HG03280 (cell line): ENCODE measurements at regions not wholly inside any gene's neighbourhood (a gene's known extent, or its start where the extent isn't known, plus 50 kb on each side); places are given as distances from the start of the nearest gene placed in this dataset.

Experiments
- ATAC-seq: cut with Tn5 transposase; IDR thresholded peaks from one replicate; pipeline ENCODE4 v1.9.1; 2021; ENCODE audit warnings: mild to moderate bottlenecking, moderate library complexity; ENCODE audit not compliant: unreplicated experiment

GRCh38 chr7:32194537-32194936 lies 124.3 kb upstream of the PDE1C start:
- ATAC-seq = no peak

DNA sequence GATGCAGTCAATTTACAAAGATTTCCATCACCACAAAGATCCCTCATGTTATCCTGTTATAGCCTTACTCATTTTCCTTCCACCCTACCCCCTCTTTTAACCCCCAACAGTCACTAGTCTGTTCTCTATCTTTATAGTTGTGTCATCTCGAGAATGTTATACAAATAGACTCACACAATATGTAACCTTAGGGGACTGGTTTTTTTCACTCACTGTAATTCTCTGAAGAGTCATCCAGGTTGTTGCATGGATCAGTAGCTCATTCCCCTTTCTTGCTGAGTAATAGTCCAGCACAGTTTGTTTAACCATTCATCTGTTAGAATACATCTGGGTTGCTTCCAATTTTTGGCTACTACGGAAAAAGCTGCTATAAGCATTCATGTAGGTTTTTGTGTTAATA lies 121.1 kb upstream of the PDE1C start:
- ATAC-seq = no peak

GRCh38 chr7:32179567-32179966 lies 109.4 kb upstream of the PDE1C start:
- no peak for ATAC-seq

- no peak for ATAC-seq
Observed at GRCh38 chr7:32178677-32179366, 108.6 kb upstream of the PDE1C start.

DNA sequence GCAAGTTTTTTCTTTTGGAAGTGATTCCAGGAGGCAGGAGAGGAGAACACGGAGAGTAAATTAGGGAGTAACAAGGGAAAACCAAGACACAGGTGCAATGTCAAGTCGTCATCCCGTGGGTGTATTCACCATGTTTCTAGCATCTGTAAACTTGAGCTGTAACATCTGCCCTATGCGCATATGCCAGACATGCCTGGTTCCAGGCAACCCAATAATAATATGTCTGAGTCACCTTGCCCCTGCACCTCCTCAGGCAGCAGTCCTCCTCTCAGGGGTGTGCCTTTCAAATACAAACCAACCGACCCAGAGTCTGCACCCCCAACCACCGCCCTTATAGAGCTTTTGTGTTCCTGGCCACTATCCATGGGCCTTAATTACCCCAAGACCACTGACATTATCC lies 107.0 kb upstream of the PDE1C start:
- ATAC-seq = no peak

- no peak for ATAC-seq
Observed at GRCh38 chr7:32175099-32175498, 104.9 kb upstream of the PDE1C start.

DNA sequence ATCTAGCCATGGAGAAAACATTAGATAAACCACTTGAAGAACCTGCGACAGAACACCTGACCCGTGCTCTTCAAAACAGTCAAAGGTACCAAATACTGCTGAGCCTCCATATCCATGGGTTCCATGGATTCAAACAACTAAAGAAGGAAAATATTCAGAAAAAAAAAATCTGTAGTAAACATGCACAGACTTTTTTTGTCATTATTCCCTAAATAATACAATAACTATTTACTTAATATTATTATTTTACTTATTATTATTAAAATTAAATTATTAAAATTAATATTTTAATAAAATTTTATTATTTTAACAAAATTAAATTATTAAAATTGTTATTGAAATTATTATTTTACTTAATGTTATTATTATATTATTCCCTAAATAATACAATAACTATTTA lies 101.0 kb upstream of the PDE1C start:
- ATAC-seq = no peak

DNA sequence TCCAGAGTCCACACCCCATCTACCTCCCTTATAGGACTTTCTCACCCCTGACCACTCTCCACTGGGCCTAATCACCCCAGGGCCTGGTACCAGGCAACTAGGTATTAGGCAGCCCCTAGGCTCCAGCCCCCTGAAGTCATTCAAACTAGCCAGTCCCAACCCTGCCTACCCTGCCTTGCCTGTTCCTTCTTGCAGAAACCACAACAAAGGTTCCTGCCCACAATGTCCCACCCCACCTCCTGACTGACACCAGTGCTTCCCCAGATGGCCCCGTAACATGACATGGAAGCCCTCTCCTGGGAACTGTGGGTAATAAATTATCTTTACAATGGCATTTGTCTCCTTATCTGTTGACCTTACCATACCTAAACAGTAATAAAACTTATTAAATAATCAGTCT lies 100.6 kb upstream of the PDE1C start:
- ATAC-seq = no peak

DNA sequence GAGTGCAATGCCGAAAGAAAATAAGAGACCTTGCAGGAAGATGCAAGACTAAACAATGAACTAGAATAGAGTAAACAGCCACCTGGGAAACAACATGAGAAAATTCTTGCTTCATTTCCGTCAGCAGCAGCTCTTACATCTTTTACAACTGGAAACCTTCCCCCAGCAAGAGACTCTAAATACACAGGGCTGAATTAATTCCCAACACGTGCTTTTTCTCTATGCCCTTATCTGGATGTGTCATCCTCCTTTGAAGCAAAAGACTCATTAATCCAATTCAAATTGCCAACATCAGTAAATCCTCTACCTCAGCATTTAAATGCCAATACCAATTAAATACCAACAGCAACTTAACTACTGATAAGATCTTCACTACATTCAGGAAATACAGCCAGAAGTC lies 99.0 kb upstream of the PDE1C start:
- ATAC-seq = no peak

DNA sequence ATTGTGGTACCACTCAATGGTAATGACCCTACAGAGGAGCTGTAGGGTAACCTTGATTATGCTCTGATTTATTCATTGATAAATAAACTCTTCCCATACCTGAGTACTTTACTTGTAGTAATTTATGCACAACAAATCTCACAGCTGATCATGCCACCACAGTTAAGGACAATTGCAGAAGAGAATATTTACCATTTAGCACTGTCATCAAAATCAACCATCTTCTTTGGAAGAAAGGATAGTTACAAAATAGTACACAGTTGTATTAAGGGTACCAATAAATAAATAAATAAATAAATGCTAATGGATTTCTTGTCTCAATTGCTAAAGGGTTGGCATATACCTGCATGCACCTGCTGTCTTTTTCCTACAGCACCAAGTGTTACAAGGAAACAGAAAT lies 97.6 kb upstream of the PDE1C start:
- ATAC-seq = no peak

- ATAC-seq = no peak
Observed at GRCh38 chr7:32167256-32167655, 97.0 kb upstream of the PDE1C start.

DNA sequence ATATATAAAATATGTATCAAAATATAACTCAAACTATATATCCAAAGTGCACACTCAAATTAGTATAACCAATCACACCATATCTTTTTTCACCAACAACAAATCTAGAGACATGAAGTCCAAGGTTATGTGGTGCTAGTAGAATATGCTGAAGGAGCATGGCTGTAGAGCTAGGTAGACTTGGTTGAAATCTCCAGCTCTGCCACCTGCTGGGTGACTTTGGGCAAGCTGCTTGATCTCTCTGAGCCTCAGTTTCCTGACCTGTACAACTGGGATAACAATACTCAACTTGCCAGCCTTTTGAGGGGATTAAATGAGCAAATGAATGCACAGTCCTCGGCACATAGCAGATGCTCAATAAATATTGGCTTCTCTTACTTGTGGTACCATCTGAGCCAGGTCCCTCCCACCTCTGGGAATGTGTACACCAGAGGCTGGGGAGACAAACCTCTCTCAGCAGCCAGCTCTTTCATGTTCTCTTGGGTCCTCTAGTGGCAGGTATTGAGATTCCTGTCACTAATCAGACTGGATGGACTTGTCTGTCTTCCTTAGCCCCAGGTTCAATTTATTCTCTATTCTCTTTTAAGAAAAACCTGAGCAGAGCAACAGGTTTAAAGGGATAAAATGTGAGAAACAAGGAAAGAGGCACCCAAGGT lies 94.3 kb upstream of the PDE1C start:
- ATAC-seq = no peak

- ATAC-seq = no peak
Observed at GRCh38 chr7:32163896-32164295, 93.7 kb upstream of the PDE1C start.

- ATAC-seq = no peak
Observed at GRCh38 chr7:32163141-32163806, 93.1 kb upstream of the PDE1C start.

DNA sequence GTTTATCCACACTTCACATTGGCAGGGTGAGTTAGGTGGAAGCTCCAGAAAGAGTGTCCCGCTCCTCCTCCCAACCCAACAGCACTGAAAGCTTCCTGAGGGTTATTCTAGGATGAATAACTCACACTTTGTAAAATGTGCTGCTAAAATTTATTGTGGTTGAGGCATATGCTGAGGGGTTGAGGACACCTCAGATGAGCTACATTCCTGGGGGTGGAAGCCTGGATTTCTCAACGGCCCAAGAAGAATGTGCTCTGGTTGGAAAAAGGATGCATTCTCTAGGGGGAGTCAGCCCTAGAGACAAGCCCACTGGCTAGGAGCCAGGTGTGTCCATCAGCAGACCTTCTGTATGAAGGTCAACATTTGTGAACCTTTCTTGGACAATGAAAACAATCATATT lies 91.5 kb upstream of the PDE1C start:
- no peak for ATAC-seq

DNA sequence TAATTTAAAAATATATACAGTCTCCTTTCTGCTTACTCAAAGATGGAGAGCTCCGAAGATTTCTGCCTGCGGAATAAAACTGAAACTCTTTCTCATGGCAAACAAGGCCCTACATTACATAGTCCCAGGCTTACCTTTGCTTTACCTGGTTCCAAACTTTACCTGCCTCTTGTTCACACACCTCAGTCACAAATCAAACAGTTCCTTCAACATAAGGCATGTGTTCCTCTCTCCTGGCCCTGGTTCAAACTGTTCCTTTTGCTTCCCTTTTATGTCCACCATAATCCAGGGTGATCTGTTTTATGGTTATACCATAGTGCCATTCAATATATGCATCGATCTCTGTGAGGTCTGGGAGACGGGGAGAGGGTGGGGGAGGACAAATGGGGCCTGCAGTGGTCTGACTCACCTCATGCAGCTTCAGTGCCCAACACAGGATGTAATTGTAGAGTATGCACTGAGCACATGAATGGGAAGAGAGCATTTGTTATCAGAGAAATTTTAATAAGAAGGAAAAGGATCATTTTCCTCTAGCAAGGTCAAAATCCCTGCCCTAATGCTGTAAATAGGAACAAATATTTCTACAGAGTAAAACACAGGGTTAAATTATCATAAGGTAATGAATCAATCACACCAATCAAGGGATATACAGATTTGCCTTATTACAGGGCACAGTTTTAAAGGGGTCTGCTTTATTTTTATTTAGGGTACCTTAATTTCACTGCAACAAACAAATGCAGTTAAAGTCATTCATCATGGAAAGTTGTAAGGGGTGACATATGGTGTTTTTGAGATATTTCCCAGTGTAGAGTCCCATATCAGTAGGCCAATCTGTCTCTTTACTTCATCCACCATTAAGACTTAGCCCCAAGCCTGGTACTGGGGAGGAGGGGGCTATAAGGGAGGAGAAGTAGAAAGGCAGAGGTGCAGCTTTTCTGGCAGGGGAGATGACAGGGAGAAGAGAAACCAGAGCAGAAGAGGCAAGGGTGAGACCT lies 88.8 kb upstream of the PDE1C start:
- no peak for ATAC-seq

DNA sequence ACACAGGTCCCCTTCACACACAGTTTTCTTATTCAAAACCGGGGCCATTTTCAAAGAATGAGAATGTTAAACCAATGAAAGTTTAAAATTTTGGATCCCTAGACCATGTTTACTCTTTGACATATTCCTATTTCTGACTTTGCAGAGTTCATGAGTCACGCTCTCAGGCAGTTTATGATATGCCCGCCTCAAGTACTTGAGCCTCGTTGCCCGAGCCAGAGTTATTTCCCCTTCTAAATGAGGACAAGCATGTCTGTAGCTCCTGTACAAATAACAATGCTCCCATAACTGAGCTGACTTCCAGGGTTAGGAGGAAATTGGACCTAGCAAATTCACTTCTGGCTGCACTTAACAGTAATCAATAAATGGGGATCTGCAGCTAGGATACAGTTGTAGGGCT lies 87.9 kb upstream of the PDE1C start:
- no peak for ATAC-seq

DNA sequence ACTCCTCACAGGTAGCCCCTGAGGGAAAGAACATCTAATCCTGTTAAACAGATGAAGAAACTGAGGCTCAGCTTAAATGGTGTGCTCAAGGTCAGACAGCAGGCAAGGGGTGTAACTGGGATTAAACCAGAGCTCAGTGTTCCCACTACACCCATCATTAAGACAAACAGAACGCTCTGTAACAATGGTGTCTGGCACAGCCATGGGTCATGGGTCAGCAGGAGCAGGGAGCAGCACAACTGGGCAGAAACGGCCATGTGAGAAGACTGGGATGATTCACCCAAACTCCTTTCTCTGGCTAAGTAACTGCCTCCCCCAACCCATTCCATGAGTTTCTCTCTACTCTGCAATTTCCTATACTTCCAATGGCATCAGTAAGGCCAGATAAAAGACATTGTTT lies 85.5 kb upstream of the PDE1C start:
- ATAC-seq = no peak

- ATAC-seq = no peak
Observed at GRCh38 chr7:32154797-32155196, 84.6 kb upstream of the PDE1C start.

DNA sequence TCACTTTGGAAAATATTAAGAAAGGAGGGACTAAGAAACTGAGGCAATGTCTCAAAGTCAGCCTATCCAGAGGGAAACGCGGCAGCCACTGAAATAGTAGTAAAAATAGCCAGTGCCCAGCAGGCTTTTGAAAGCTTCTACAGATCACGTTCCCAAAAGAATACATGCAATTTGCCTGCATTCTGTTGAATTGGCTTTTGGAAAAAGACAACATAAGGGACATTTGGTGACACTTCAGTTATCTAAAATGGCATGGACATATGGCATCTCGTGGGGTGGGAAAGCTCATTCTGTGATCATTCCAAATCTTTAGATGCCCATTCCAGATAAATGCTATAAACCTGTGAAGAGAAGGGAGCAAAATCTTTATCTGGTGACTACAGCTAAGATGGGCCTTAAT lies 82.8 kb upstream of the PDE1C start:
- no peak for ATAC-seq

DNA sequence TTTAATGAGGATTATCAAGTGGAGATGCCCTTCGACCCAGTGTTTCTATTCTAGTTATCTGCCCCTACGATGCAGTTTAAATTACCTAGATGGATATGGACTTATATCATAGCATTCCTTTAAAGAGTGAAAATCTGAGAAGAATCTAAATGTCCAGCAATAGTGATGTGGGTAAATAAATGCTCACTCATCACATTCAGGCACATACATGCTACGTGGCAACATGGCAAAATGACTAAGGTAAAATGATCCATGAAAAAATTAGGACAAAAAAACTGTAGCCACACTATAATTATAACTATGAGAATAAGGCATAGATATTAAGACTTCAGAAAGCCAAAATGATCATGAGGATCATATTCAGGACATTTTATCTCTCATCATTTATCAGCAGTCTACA lies 82.4 kb upstream of the PDE1C start:
- no peak for ATAC-seq
